Subcutaneous abdominal adipose tissue (tissue), 5 donors: ENCODE measurements at regions not wholly inside any gene's neighbourhood (a gene's known extent, or its start where the extent isn't known, plus 50 kb on each side); places are given as distances from the start of the nearest gene placed in this dataset.
"Not testable (repeated sequence)": the region's sequence is repeated elsewhere in the genome, so short reads cannot be mapped to it uniquely, and the experiment has no call there.

Experiments
- H3K27ac ChIP-seq: one replicate; pipeline ENCODE4 v1.7.0; 2013; ENCODE audit warnings: low read depth, mild to moderate bottlenecking, inconsistent platforms, low read length, moderate library complexity
- H3K27me3 ChIP-seq, 5 donors: one replicate each; pipeline ENCODE4 v1.7.0; 2013; ENCODE audit warnings: low read length in 5 of 5, inconsistent platforms in 1 of 5; ENCODE audit not compliant: control insufficient read depth in 5 of 5, insufficient read depth in 4 of 5
- H3K36me3 ChIP-seq, 5 donors: one replicate each; pipeline ENCODE4 v1.7.0; 2013; ENCODE audit warnings: low read length in 5 of 5; ENCODE audit not compliant: control insufficient read depth in 5 of 5, insufficient read depth in 5 of 5
- H3K4me1 ChIP-seq, 5 donors: one replicate each; pipeline ENCODE4 v1.7.0; 2013; ENCODE audit warnings: low read length in 5 of 5, mild to moderate bottlenecking in 3 of 5, moderate library complexity in 1 of 5; ENCODE audit not compliant: control insufficient read depth in 5 of 5, insufficient read depth in 5 of 5
- H3K4me3 ChIP-seq, 5 donors: one replicate each; pipeline ENCODE4 v1.7.0; 2013; ENCODE audit warnings: low read length in 5 of 5, low read depth in 1 of 5
- H3K9ac ChIP-seq, 5 donors: one replicate each; pipeline ENCODE4 v1.7.0; 2013; ENCODE audit warnings: low read length in 5 of 5, mild to moderate bottlenecking in 4 of 5, moderate library complexity in 3 of 5
- H3K9me3 ChIP-seq, 5 donors: one replicate each; pipeline ENCODE4 v1.7.0; 2013; ENCODE audit warnings: low read length in 5 of 5; ENCODE audit not compliant: control insufficient read depth in 5 of 5
- donor health status: healthy.
- donor health status: healthy.
- donor health status: healthy.
- donor health status: healthy.
- donor health status: healthy.

DNA sequence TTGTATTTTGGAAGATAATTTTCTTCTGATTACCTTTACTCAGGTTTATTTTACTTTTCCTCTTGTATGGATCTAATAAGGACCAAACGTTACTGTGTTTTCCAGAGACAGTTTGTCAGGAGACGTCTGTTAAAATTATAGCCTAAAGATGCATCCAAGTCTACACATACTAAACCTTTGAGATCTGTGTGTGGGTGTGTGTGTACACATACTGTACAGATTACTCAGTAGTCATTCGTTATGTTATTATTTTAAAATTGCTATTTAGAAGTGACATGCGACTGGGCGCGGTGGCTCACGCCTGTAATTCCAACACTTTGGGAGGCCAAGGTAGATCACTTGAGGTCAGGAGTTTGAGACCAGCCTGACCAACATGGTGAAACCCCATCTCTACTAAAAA is 51.6 kb upstream of the CNTLN start:
- Histone ChIP-seq H3K4me1 (no peaks in the 10 kb centered on the region), H3K9me3 (no peaks in the 10 kb centered on the region), H3K36me3 (no peaks in the 10 kb centered on the region), H3K27ac (no peak overlapping the region), H3K9ac (no peak overlapping the region), H3K4me3 (no peak overlapping the region), H3K27me3 (no peaks in the 10 kb centered on the region)

DNA sequence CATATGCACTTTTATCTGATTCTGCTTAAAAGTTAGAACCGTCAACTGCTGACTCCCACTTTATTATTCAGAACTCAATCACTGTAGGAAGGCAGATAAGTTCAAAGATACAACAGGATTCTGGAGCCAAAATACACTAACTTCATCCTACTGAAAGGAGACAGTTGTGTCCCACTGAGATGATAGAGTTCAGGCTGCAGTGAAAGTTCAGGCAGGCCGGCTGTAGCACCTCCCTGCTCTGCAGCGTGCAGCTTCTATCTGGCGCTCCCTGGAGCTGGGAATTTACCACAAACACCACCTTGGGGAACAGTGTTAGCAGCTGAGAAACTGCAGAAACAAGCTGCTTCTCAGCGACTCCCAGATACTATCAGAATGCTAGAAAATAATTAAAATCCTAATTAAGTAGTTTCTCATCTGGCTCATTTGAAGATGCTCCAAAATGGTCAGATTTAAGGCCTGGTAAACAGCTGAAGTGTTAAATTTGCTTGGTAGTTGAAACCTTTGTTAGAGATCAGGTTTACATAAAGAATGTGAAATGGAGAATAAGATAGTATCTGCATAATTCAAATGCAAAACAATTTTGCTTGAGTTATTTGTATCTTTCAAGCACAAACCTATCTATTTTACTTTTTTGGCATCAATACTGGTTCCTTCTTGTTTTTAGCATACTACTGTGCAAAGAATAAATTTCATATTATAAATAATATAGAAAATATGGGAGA is 52.3 kb upstream of the CNTLN start:
- no peaks in the 10 kb centered on the region for H3K9me3 ChIP-seq
- no peak overlapping the region for H3K4me3 ChIP-seq
- H3K27ac ChIP-seq, result no peak overlapping the region
- H3K4me1 ChIP-seq, result no peaks in the 10 kb centered on the region
- no peaks in the 10 kb centered on the region for H3K27me3 ChIP-seq
- peak overlapping the region in 1 of 5 donors; percentile 12 for H3K9ac ChIP-seq
- no peaks in the 10 kb centered on the region for H3K36me3 ChIP-seq

DNA sequence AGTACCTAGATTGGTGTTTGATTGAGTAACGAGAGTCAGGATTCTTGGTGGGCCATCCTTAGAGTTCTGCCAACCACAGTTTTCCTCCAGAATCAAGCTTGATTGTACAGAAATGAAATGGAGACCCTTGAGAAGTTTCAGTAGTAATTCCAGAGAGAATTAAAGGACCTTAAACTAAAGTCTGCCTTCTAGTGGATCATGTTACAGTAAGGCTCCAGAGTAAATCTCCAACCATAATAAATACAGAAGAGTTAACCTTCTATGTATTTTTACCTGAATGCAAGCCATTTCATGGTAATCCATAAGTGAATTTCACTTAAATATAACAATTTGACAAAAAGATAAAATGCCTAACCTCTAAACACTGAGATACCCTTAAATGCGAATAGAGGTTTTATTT is 53.0 kb upstream of the CNTLN start:
- Histone ChIP-seq H3K27me3 (no peaks in the 10 kb centered on the region), H3K9me3 (no peaks in the 10 kb centered on the region), H3K4me1 (no peaks in the 10 kb centered on the region), H3K27ac (no peak overlapping the region), H3K4me3 (no peak overlapping the region), H3K36me3 (no peaks in the 10 kb centered on the region), H3K9ac (no peak overlapping the region)

DNA sequence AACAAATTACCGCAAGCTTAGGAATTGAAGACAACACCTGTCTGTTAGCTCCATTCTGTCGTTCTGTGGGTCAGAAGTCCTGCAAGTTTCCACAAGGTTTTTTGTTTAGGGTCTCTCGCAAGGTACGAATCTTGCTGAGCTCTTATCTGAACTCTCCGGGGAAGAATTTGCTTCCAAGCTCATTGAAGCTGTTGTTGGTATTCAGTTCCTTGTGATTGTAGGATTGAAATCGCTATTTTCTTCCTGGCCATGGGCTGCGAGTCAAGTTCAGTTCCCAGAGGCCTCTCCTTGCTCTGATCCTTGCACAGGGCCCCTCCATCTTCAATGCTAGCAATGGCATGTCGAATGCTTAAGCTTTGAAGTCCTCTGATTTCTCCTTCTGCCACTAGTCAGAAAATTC is 53.5 kb upstream of the CNTLN start:
- H3K9ac ChIP-seq, result no peak overlapping the region
- H3K27me3 ChIP-seq, result no peaks in the 10 kb centered on the region
- no peak overlapping the region for H3K27ac ChIP-seq
- no peaks in the 10 kb centered on the region for H3K9me3 ChIP-seq
- no peaks in the 10 kb centered on the region for H3K36me3 ChIP-seq
- no peak overlapping the region for H3K4me3 ChIP-seq
- no peaks in the 10 kb centered on the region for H3K4me1 ChIP-seq

DNA sequence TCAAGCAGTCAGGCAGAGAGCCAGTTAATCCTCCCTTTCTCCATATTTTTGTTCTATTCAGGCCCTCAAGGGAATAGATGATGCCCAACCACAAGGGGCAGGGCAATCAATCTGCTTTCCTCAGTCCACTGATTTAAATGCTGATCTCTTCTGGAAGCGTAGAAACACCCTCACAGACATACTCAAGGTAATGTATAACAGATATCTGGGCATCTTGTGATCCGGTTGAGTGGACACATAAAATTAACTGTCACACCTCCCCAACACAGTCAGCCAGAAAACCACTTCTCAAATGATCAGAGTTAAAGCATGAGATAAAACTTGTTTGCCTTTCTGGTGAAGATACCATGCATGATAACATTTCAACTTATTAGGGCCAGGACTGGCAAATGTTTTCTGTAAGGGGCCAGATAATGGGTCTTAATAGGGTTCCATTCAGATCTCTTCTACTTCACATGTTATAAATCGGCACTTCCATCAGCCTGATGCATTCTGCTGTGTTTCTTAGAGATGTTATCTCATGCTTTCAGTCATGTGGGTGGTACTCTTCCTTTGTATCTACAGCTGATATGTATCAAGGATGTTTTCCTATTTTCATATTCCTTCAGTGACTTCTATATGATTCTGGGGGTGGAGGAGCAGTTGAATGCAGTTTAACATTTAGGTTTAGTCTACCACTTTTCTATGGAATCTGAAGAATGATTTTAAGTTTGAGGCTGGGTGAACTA is 58.9 kb upstream of the CNTLN start:
- no peak overlapping the region for H3K27ac ChIP-seq
- H3K36me3 ChIP-seq, result no peaks in the 10 kb centered on the region
- H3K4me1 ChIP-seq, result no peaks in the 10 kb centered on the region
- H3K4me3 ChIP-seq, result no peak overlapping the region
- no peak overlapping the region for H3K9ac ChIP-seq
- no peaks in the 10 kb centered on the region for H3K9me3 ChIP-seq
- no peaks in the 10 kb centered on the region for H3K27me3 ChIP-seq

DNA sequence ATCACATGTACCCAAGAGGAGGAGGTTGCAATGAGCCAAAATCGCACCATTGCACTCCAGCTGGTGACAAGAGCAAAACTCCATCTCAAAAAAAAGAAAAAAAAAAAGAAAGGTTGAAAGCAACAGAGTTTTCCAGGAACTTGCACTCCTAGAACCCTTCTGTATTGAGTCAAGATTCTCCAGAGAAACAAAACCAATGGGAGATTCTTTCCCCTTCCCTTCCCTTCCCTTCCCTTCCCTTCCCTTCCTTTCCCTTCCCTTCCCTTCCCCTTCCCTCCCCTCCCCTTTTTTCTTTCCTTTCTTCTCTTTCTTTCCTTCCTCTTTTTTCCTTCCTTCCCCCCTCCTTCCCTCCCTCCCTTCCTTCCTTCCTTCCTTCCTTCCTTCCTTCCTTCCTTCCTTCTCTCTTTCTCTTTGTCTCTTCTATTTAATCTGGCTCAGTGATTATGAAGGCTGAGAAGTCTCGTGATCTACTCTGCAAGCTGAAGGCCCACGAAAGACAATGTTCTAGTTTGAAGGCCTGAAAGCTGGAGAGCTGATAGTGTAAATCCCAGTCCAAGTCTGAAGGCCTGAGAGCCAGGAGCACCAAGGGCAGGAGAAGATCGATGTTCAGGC is 59.6 kb upstream of the CNTLN start:
- no peaks in the 10 kb centered on the region for H3K27me3 ChIP-seq
- no peaks in the 10 kb centered on the region for H3K36me3 ChIP-seq
- H3K9me3 ChIP-seq, result no peaks in the 10 kb centered on the region
- H3K4me1 ChIP-seq, result no peaks in the 10 kb centered on the region
- H3K4me3 ChIP-seq, result no peak overlapping the region
- no peak overlapping the region for H3K27ac ChIP-seq
- no peak overlapping the region for H3K9ac ChIP-seq

DNA sequence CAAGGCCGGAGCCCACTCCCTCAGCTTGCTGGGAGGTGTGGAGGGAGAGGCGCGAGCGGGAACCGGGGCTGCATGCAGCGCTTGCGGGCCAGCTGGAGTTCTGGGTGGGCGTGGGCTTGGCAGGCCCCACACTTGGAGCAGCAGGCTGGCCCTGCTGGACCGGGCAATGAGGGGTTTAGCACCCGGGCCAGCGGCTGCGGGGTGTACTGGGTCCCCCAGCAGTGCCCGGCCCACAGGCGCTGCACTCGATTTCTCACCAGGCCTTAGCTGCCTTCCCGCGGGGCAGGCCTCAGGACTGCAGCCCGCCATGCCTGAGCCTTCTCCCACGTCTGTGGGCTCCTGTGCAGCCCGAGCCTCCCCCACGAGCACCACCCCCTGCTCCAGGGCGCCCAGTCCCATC is 62.3 kb upstream of the CNTLN start:
- not testable (repeated sequence) for H3K27me3 ChIP-seq, H3K9ac ChIP-seq, H3K36me3 ChIP-seq, H3K27ac ChIP-seq, H3K4me1 ChIP-seq, H3K4me3 ChIP-seq, H3K9me3 ChIP-seq

DNA sequence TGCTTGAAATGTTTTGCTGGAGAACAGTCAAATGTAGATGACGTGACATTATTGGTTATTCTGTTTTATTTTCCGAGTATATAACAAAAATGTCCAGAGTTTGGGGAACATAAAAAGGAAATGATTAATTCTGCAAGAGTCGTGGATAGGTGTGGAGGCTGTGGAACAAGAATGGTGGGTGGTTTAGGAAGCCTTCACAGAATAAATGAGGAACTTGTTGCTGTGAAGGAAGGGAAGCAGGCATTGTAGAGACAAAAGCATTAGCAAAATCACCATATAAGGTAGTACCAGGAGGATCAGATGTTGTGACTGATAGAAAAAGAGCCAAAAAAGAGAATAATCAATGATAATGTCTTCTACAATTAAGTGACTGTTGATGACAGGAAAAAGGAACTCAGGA is 66.2 kb upstream of the CNTLN start:
- H3K4me3 ChIP-seq, result no peak overlapping the region
- no peaks in the 10 kb centered on the region for H3K9me3 ChIP-seq
- no peaks in the 10 kb centered on the region for H3K36me3 ChIP-seq
- peaks cover 0 to 6% (median 0%) of the 10 kb centered on the region in 5 donors for H3K4me1 ChIP-seq
- H3K27ac ChIP-seq, result no peak overlapping the region
- H3K27me3 ChIP-seq, result no peaks in the 10 kb centered on the region
- no peak overlapping the region for H3K9ac ChIP-seq

DNA sequence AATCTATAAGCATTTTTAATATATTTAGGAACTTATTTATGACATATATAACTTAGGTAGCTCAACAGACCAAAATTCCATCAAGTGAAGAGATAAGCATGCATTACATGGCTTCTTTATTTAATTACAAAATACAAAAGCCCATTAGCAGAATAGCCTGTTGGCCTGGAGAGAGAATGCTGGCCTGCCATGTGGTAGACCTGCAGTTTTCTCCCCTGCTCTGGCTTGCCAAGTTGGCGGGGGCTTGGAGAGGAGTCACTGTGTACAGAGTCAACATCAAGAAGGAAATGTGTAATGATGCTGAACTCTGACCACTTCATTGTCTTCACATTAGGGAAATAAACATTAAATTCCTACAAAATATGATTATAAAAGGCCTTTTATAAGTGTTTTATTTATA is 69.8 kb upstream of the CNTLN start:
- H3K36me3 ChIP-seq, result no peaks in the 10 kb centered on the region
- no peaks in the 10 kb centered on the region for H3K9me3 ChIP-seq
- H3K27ac ChIP-seq, result no peak overlapping the region
- H3K27me3 ChIP-seq, result no peaks in the 10 kb centered on the region
- H3K9ac ChIP-seq, result no peak overlapping the region
- H3K4me1 ChIP-seq, result peaks cover 0 to 6% (median 2%) of the 10 kb centered on the region in 5 donors
- H3K4me3 ChIP-seq, result no peak overlapping the region

DNA sequence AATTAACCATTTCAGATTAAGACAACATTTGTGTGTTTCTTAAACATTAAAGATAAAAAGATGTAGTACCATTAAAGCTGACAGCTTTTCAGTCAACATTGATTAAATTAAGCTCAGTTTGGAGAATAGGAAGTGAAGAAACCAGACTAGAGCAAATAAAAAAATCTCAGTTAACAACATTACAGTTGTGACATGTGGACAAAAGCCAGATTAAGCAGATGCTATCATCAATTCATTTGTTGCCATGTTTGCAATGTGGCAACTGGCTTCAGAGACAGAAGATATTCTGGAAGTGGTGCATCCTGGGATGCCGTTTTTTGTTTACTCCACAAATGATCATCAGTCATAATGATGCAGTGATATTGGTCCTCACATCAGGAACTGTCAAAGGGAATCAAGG is 70.3 kb upstream of the CNTLN start:
- Histone ChIP-seq H3K27me3 (no peaks in the 10 kb centered on the region), H3K4me3 (no peak overlapping the region), H3K4me1 (peaks cover 0 to 8% (median 6%) of the 10 kb centered on the region in 5 donors), H3K9ac (no peak overlapping the region), H3K27ac (no peak overlapping the region), H3K9me3 (no peaks in the 10 kb centered on the region), H3K36me3 (no peaks in the 10 kb centered on the region)
